ENCODE measurements at regions not wholly inside any gene's neighbourhood (a gene's known extent, or its start where the extent isn't known, plus 50 kb on each side); places are given as distances from the start of the nearest gene placed in this dataset.

DNA sequence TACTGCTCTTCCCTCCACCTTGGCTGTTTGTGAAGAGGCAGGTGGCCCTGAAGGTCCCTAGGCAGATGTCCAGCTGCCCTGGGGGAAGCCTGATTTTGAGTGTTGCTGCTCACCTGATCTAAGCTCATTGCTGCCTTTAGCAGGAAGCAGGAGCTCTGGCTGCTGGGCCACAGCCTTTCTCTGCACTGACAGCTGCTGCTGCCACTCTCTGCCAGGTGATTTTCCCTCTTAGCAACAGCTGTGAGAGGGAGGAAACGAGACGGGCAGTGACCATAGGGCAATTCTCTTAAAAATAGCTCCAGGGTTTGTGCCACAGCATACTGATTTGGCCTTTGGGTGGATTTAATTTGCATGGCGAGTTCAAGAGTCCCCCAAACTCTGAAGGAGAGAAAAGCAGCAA is 415.8 kb upstream of the SEMA6D start:
- intact Hi-C loops (cut with micrococcal nuclease) = no loop called here
- Histone ChIP-seq H4K91ac (ENCODE audit: insufficient read depth, low read depth, low read length) (no peak overlapping the region), H3K27me3 (ENCODE audit: control insufficient read depth, insufficient read depth, low read length) (no peaks in the 10 kb centered on the region), H3K4me2 (ENCODE audit: low read depth, low read length) (no peak overlapping the region), H3K14ac (replicated peaks; ENCODE audit: low read depth, low read length) (no peak overlapping the region), H2AK9ac (replicated peaks; ENCODE audit: low read depth, low read length, poor library complexity) (no peak overlapping the region), H3K79me1 (ENCODE audit: low read depth in 1 of 2, low read length in 2 of 2) (no peaks in the 10 kb centered on the region), H3K4me3 (ENCODE audit: insufficient read depth, low read depth, low read length) (no peak overlapping the region), H3K4ac (ENCODE audit: low read depth, low read length) (no peak overlapping the region), H3K18ac (ENCODE audit: low read depth, low read length) (no peak overlapping the region), H4K8ac (ENCODE audit: low read depth in 2 of 2, low read length in 2 of 2) (no peak overlapping the region), H4K5ac (ENCODE audit: low read depth, low read length) (no peak overlapping the region), H3K9me1 (ENCODE audit: insufficient read depth, low read length) (no peaks in the 10 kb centered on the region), H2BK120ac (ENCODE audit: low read depth, low read length) (no peak overlapping the region), H2BK5ac (ENCODE audit: low read depth, low read length, poor library complexity, severe bottlenecking) (no peak overlapping the region), H3K4me1 (ENCODE audit: control insufficient read depth, insufficient read depth, low read length) (no peaks in the 10 kb centered on the region), H4K20me1 (ENCODE audit: insufficient read depth, low read length) (no peaks in the 10 kb centered on the region), H2AFZ (replicated peaks; ENCODE audit: low read length, poor library complexity) (no peak overlapping the region), H3K23ac (ENCODE audit: low read depth, low read length) (no peak overlapping the region), H3K56ac (ENCODE audit: extremely low read depth, insufficient read depth, low read length) (no peak overlapping the region), H2BK15ac (ENCODE audit: low read depth, low read length) (no peak overlapping the region), H3K27ac (ENCODE audit: insufficient read depth, low read length) (no peak overlapping the region), H2BK20ac (ENCODE audit: low read depth, low read length) (no peak overlapping the region), H3K9me3 (ENCODE audit: control insufficient read depth, insufficient read depth, low read length) (no peaks in the 10 kb centered on the region), H3K9ac (ENCODE audit: low read depth, low read length) (no peak overlapping the region), H3K36me3 (ENCODE audit: control insufficient read depth, insufficient read depth, low read length) (no peaks in the 10 kb centered on the region), H2AK5ac (ENCODE audit: low read depth, low read length) (no peak overlapping the region)
- no CpG with 5 or more reads among the region's 3 CpGs for WGBS, 2 experiments (ENCODE audit: extremely low coverage in 2 of 2, insufficient read length in 1 of 2)
- TF ChIP-seq RCOR1 (IDR thresholded peaks at IDR 0.05; ENCODE audit: insufficient replicate concordance, low read length) (no peak), SMC3 (IDR thresholded peaks at IDR 0.05; ENCODE audit: low read depth, low read length) (no peak), NFE2L2 (IDR thresholded peaks at IDR 0.05; ENCODE audit: low read depth, low read length) (no peak), RFX5 (IDR thresholded peaks at IDR 0.05; ENCODE audit: low read depth, low read length) (no peak), FOS (IDR thresholded peaks at IDR 0.05; ENCODE audit: low read depth, low read length) (no peak), POLR2A (IDR thresholded peaks at IDR 0.05; ENCODE audit: low read depth, low read length) (no peak)
- TF ChIP-seq, protein P1, sequence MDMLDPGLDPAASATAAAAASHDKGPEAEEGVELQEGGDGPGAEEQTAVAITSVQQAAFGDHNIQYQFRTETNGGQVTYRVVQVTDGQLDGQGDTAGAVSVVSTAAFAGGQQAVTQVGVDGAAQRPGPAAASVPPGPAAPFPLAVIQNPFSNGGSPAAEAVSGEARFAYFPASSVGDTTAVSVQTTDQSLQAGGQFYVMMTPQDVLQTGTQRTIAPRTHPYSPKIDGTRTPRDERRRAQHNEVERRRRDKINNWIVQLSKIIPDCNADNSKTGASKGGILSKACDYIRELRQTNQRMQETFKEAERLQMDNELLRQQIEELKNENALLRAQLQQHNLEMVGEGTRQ (IDR thresholded peaks at IDR 0.05; ENCODE audit: low read depth, low read length) = no peak
- TF ChIP-seq, protein P2, sequence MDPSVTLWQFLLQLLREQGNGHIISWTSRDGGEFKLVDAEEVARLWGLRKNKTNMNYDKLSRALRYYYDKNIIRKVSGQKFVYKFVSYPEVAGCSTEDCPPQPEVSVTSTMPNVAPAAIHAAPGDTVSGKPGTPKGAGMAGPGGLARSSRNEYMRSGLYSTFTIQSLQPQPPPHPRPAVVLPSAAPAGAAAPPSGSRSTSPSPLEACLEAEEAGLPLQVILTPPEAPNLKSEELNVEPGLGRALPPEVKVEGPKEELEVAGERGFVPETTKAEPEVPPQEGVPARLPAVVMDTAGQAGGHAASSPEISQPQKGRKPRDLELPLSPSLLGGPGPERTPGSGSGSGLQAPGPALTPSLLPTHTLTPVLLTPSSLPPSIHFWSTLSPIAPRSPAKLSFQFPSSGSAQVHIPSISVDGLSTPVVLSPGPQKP (IDR thresholded peaks at IDR 0.05; ENCODE audit: borderline replicate concordance, low read depth, low read length) = no peak
- POLR2A ChIA-PET (ENCODE audit: unreplicated experiment) = no interaction called here
- no peak for DNase-seq
- no peak for ATAC-seq (ENCODE audit: low read depth)
- dilution Hi-C loops (cut with HindIII; ENCODE audit: low sequenced_read_pairs, unreplicated experiment) = no loop called here
- CTCF ChIA-PET = no interaction called here
- BruUV-seq (replicated peaks) = no TSS peak
- in situ Hi-C loops (cut with MboI; ENCODE audit: low sequenced_read_pairs) = no loop called here

Measured in IMR-90 (cell line).